ENCODE measurements at regions not wholly inside any gene's neighbourhood (a gene's known extent, or its start where the extent isn't known, plus 50 kb on each side); places are given as distances from the start of the nearest gene placed in this dataset.
A peak's percentile ranks its signal among the peaks of the same experiment; 100 is the strongest.
"Not testable (repeated sequence)": the region's sequence is repeated elsewhere in the genome, so short reads cannot be mapped to it uniquely, and the experiment has no call there.

DNA sequence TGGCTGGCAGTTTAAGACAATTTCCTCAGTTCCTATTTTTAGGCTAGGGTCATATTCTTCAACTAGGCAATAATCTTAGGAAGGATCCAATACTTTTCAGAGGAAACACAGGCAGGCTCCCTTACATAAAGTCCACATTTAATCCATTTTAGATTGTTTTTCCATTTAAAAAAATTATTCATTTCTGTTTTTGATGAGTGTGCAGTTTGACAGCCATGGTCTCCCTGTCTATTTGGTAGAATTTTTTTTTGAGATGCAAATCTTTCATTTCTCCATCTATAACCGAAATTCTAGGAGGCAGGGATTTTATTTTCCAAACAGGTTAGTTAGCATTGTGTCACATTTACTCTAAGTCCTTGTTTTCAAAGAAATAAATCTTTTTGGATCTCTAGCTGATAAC lies 326.8 kb downstream of the PPP4R3C start:
- DNase-seq = no peak

DNA sequence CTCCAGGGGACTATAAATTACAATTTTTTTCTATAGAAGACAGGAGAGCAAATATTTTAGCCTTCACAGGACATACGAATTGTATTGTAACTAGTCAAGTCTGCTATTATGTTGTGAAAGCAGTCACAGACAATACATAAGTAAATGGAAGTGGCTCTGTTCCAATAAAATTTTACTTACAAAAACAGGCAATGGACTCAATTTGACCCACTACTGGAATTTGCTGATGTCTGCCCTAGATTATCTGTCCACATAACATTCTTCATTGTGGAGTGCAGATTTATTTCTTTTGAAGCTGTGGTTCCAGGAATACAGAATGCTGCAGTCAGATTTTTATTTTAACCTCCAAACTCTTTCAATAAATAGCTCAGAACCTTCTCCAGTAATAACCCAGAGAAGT lies 330.3 kb downstream of the PPP4R3C start:
- no peak for DNase-seq

DNA sequence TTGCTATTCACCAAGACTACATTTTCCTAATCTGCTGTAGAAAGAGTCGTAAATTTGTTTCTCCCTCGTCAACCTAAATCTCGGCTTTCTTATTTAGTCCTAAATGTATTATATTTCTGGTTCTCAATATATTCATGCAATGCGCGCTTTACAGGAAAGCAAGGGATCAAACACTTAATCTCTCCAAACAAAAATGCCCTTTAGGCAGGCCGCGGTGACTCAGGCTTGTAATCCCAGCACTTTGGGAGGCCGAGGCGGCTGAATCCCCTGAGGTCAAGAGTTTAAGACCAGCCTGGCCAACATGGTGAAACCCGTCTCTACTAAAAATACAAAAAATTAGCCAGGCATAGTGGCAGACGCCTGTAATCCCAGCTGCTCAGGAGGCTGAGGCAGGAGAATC lies 376.0 kb downstream of the PPP4R3C start:
- not testable (repeated sequence) for DNase-seq

- no peak for DNase-seq
Measured at GRCh38 chrX:27086237-27086636, 376.9 kb downstream of the PPP4R3C start.

DNA sequence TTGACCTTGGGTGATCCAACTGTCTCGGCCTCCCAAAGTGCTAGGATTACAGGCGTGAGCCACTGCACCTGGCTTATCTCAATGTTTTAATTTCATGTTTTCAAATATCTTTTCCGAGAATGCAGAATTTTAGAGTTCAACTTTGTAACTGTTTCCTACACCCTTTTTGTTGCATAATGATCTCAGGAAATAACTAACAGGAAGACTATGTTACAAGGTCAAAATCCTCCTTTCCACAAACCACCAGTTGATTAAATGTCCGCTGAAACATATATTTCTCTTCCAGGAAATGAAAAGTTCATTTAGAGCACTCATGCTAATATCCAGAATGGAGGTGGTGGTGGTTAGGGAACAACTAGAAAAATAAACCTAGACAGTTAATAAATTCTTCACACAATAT lies 377.8 kb downstream of the PPP4R3C start:
- no peak for DNase-seq

DNA sequence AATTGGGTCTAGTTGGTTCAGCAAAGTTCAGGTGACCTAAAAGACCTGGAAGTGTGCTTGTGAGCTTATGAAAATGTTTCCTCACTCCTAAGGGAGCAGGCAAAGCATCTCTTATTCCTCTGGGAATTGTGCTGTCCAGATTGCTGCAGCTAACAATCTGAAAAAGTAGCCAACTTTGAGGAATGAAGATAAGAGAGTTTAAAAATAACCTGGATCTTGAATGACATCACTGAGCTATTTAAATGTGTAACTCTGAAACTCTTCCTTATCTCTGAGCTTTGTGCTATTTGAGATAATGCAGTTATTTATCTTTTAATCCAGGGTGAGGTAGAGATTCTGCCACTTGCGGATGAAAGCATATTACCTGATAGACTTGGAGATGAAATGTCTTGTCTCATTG lies 384.8 kb downstream of the PPP4R3C start:
- DNase-seq = no peak

GRCh38 chrX:27057883-27058282 lies 405.3 kb downstream of the PPP4R3C start:
- DNase-seq = no peak

GRCh38 chrX:27039332-27039731 lies 423.8 kb downstream of the PPP4R3C start:
- no peak for DNase-seq

DNA sequence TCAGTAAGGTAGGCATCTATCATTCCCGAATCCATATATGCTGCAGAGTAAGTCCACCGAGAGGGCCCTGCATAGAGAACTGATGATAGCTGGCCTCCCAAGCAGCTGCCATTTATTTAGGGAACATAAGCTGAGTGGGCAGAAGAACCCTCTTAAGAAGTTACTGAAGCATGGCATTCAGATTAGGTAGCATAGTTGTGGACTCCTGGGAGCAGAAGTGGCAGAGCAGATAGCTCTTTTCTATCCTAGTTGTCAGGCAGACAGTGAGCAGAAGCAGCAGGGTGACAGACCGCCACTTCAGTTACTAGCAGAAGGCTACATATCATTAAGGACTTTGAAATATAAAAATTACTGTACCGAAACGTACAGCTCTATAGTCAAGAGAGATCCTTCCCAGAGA lies 454.7 kb downstream of the PPP4R3C start:
- no peak for DNase-seq

- DNase-seq = no peak
Measured at GRCh38 chrX:26999634-27000033, 463.5 kb downstream of the PPP4R3C start.

GRCh38 chrX:26958261-26958660 lies 504.9 kb downstream of the PPP4R3C start:
- no peak for DNase-seq

- DNase-seq = no peak
Measured at GRCh38 chrX:26954029-26954428, 509.1 kb downstream of the PPP4R3C start.

- DNase-seq = no peak
Measured at GRCh38 chrX:26952213-26952612, 510.9 kb downstream of the PPP4R3C start.

GRCh38 chrX:26927419-26927818 lies 535.7 kb downstream of the PPP4R3C start:
- no peak for DNase-seq

GRCh38 chrX:26925088-26925487 lies 538.1 kb downstream of the PPP4R3C start:
- DNase-seq = no peak

DNA sequence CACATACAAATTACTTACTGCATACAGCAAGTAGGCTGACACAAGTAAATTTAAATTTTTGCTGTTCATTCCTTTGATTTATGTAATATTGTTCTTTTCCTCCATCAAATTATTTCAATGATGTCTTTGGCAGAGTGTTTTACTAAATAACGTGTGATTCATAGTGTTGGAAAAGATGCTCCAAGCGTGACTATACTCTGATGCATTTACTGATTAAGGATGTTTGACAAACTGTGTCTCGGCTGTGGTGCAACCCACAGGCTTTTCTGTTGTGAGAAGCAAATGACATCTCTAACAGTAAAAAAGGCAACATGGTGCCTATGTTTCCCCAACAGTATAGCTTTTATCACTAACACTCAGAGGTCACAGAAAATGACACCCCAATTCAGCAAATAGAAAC lies 540.9 kb downstream of the PPP4R3C start:
- DNase-seq = no peak

- DNase-seq = peak; percentile 26
Measured at GRCh38 chrX:26918631-26919030, 544.5 kb downstream of the PPP4R3C start.

GRCh38 chrX:26916991-26917390 lies 546.1 kb downstream of the PPP4R3C start:
- DNase-seq = no peak

- DNase-seq = no peak
Measured at GRCh38 chrX:26915064-26915463, 548.1 kb downstream of the PPP4R3C start.

- DNase-seq = no peak
Measured at GRCh38 chrX:26914232-26914631, 548.9 kb downstream of the PPP4R3C start.

GRCh38 chrX:26911785-26912184 lies 551.4 kb downstream of the PPP4R3C start:
- DNase-seq = not testable (repeated sequence)

DNA sequence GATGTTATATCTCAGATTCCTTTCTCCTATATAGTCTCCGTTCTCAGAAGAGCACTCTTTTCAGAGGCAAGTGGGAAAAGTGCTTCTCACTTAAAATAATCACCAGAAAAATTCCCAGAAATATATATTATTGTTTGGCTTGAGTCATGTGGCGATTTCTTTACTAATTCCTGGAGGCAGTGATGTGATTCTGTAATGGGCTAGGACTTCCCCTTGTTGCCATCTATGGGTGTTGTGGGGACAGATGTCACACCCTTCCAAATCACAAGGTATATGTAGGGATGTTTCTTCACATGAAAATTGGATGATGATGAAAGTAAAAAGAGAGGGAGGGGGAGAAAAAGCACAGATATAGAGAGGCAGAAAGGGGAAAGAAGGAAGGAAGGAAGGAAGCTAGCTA lies 553.4 kb downstream of the PPP4R3C start:
- no peak for DNase-seq

- DNase-seq = no peak
Measured at GRCh38 chrX:26908218-26908617, 554.9 kb downstream of the PPP4R3C start.

GRCh38 chrX:26889574-26889973 lies 573.6 kb downstream of the PPP4R3C start:
- DNase-seq = no peak

DNA sequence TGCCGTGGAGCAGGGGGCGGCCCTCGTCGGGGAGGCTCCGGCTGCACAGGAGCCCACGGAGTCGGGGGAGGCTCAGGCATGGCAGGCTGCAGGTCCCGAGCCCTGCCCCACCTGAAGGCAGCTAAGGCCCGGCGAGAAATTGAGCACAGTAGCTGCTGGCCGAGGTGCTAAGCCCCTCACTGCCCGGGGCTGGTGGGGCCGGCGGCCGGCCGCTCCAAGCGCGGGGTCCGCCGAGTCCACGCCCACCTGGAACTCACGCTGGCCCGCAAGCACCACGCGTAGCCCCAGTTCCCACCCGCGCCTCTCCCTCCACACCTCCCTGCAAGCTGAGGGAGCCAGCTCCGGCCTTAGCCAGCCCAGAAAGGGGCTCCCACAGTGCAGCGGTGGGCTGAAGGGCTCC lies 589.4 kb downstream of the PPP4R3C start:
- DNase-seq = no peak

DNA sequence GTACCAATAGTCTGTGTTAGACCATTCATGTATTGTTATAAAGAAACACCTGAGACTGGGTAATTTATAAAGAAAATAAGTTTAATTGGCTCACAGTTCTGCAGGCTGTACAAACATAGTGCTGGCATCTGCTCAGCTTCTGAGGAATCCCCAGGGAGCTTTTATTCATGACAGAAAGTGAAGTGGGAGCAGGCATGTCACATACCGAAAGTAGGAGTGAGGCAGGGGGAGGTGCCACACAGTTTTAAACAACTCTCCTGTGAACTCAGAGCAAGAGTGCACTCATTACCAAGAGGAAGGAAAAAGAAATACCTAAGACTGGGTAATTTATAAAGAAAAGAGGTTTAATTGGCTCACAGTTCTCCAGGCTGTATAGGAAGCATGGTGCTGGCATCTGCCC lies 591.2 kb downstream of the PPP4R3C start:
- DNase-seq = no peak

Data from GDM1 (cell line).